HCEC 1CT (cell line): ENCODE measurements at regions not wholly inside any gene's neighbourhood (a gene's known extent, or its start where the extent isn't known, plus 50 kb on each side); places are given as distances from the start of the nearest gene placed in this dataset.

Experiments
- DNase-seq: peaks from one replicate; pipeline ENCODE4 v3.0.0-alpha.2; 2017

GRCh38 chr5:26828294-26828693 is 210.1 kb downstream of the CDH9 start:
- DNase-seq, result no peak

- DNase-seq, result no peak
Observed at GRCh38 chr5:26813235-26813634, 225.2 kb downstream of the CDH9 start.

- DNase-seq, result no peak
Observed at GRCh38 chr5:26812714-26813113, 225.7 kb downstream of the CDH9 start.

- DNase-seq, result no peak
Observed at GRCh38 chr5:26807231-26808199, 230.9 kb downstream of the CDH9 start.

- DNase-seq, result peak; percentile 26
Observed at GRCh38 chr5:26805076-26805475, 233.3 kb downstream of the CDH9 start.

- DNase-seq, result no peak
Observed at GRCh38 chr5:26802944-26803343, 235.4 kb downstream of the CDH9 start.

GRCh38 chr5:26791433-26791832 is 247.0 kb downstream of the CDH9 start:
- peak; percentile 75 for DNase-seq

- peak; percentile 32 for DNase-seq
Observed at GRCh38 chr5:26791021-26791420, 247.4 kb downstream of the CDH9 start.

GRCh38 chr5:26763215-26763614 is 275.2 kb downstream of the CDH9 start:
- peak; percentile 51 for DNase-seq

GRCh38 chr5:26761446-26761845 is 276.9 kb downstream of the CDH9 start:
- DNase-seq, result no peak

- DNase-seq, result no peak
Observed at GRCh38 chr5:26761045-26761444, 277.3 kb downstream of the CDH9 start.

GRCh38 chr5:26757941-26758340 is 280.4 kb downstream of the CDH9 start:
- DNase-seq, result peak; percentile 59

GRCh38 chr5:26749829-26750228 is 288.6 kb downstream of the CDH9 start:
- no peak for DNase-seq

GRCh38 chr5:26740182-26740581 is 298.2 kb downstream of the CDH9 start:
- no peak for DNase-seq

GRCh38 chr5:26737348-26738265 is 300.8 kb downstream of the CDH9 start:
- DNase-seq, result peak; percentile 14

- no peak for DNase-seq
Observed at GRCh38 chr5:26727916-26728315, 310.5 kb downstream of the CDH9 start.

- DNase-seq, result peak; percentile 9
Observed at GRCh38 chr5:26719803-26720202, 318.6 kb downstream of the CDH9 start.

GRCh38 chr5:26700759-26701384 is 337.5 kb downstream of the CDH9 start:
- peak; percentile 70 for DNase-seq

GRCh38 chr5:26692952-26693351 is 345.4 kb downstream of the CDH9 start:
- DNase-seq, result no peak

GRCh38 chr5:26691486-26691885 is 346.9 kb downstream of the CDH9 start:
- DNase-seq, result no peak

- DNase-seq, result no peak
Observed at GRCh38 chr5:26690511-26690910, 347.9 kb downstream of the CDH9 start.

- DNase-seq, result no peak
Observed at GRCh38 chr5:26681861-26682260, 356.5 kb downstream of the CDH9 start.

GRCh38 chr5:26674846-26675245 is 363.5 kb downstream of the CDH9 start:
- no peak for DNase-seq
